ENCODE measurements at regions not wholly inside any gene's neighbourhood (a gene's known extent, or its start where the extent isn't known, plus 50 kb on each side); places are given as distances from the start of the nearest gene placed in this dataset.

DNA sequence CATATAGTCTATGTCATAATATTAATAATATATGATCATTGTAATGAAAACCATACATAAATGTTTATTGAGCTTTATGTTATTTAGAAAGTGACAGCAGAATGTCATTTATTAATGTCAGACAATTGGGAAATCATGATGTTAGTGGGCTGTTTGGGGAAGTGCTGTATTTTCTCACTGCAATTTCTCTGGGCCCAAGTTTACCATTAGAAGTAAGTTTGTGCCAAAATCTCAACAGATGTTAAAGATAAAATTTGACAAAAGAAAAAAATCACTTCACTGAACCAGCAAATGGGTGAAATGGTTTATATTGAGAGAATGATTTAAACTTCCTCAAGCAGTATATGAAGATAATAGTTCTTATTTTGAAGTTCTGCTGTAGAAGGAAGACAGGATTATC, 433.2 kb upstream of the SMARCA2 start:
- TF ChIP-seq, protein P1, sequence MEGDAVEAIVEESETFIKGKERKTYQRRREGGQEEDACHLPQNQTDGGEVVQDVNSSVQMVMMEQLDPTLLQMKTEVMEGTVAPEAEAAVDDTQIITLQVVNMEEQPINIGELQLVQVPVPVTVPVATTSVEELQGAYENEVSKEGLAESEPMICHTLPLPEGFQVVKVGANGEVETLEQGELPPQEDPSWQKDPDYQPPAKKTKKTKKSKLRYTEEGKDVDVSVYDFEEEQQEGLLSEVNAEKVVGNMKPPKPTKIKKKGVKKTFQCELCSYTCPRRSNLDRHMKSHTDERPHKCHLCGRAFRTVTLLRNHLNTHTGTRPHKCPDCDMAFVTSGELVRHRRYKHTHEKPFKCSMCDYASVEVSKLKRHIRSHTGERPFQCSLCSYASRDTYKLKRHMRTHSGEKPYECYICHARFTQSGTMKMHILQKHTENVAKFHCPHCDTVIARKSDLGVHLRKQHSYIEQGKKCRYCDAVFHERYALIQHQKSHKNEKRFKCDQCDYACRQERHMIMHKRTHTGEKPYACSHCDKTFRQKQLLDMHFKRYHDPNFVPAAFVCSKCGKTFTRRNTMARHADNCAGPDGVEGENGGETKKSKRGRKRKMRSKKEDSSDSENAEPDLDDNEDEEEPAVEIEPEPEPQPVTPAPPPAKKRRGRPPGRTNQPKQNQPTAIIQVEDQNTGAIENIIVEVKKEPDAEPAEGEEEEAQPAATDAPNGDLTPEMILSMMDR (IDR thresholded peaks at IDR 0.05; ENCODE audit: poor library complexity), result no peak
- TF ChIP-seq EZH2 (IDR thresholded peaks at IDR 0.05; ENCODE audit: borderline replicate concordance), result no peak
- TF ChIP-seq EZH2phosphoT487 (IDR thresholded peaks at IDR 0.05; ENCODE audit: low read depth, severe bottlenecking, unreplicated experiment), result no peak

Measured in hepatocyte (in vitro differentiated cells).